Activated CD8-positive, alpha-beta memory T cell treated with anti-CD3 and anti-CD28 coated beads, Interleukin-2, amount 50 U/mL, for 24 hours (primary cell): ENCODE measurements at regions not wholly inside any gene's neighbourhood (a gene's known extent, or its start where the extent isn't known, plus 50 kb on each side); places are given as distances from the start of the nearest gene placed in this dataset.

ENCODE experiments used
- DNase-seq: peaks from one replicate; pipeline ENCODE4 v3.0.0-alpha.2; 2020; ENCODE audit errors: extremely low read depth

GRCh38 chr16:65510850-65511249 is 389.0 kb upstream of the CDH11 start:
- no peak for DNase-seq

GRCh38 chr16:65510241-65510640 is 388.4 kb upstream of the CDH11 start:
- no peak for DNase-seq

GRCh38 chr16:65509172-65509571 is 387.3 kb upstream of the CDH11 start:
- no peak for DNase-seq

- DNase-seq, result no peak
These were observed 379.1 kb upstream of the CDH11 start for GRCh38 chr16:65500919-65501318.

GRCh38 chr16:65500007-65500406 is 378.1 kb upstream of the CDH11 start:
- no peak for DNase-seq

GRCh38 chr16:65499566-65499965 is 377.7 kb upstream of the CDH11 start:
- no peak for DNase-seq

GRCh38 chr16:65497571-65497970 is 375.7 kb upstream of the CDH11 start:
- DNase-seq, result no peak

GRCh38 chr16:65495106-65495505 is 373.2 kb upstream of the CDH11 start:
- no peak for DNase-seq

GRCh38 chr16:65494609-65495008 is 372.7 kb upstream of the CDH11 start:
- DNase-seq, result no peak

- no peak for DNase-seq
These were observed 372.2 kb upstream of the CDH11 start for GRCh38 chr16:65494080-65494479.

GRCh38 chr16:65490286-65490685 is 368.4 kb upstream of the CDH11 start:
- no peak for DNase-seq

- no peak for DNase-seq
These were observed 367.7 kb upstream of the CDH11 start for GRCh38 chr16:65489531-65490023.

GRCh38 chr16:65487231-65487630 is 365.4 kb upstream of the CDH11 start:
- DNase-seq, result no peak

GRCh38 chr16:65481956-65482355 is 360.1 kb upstream of the CDH11 start:
- DNase-seq, result no peak

- DNase-seq, result no peak
These were observed 358.6 kb upstream of the CDH11 start for GRCh38 chr16:65480281-65481091.

GRCh38 chr16:65476448-65476955 is 354.6 kb upstream of the CDH11 start:
- no peak for DNase-seq

- DNase-seq, result no peak
These were observed 351.8 kb upstream of the CDH11 start for GRCh38 chr16:65473699-65474098.

GRCh38 chr16:65469116-65469515 is 347.3 kb upstream of the CDH11 start:
- DNase-seq, result no peak

GRCh38 chr16:65468133-65468532 is 346.3 kb upstream of the CDH11 start:
- no peak for DNase-seq

- no peak for DNase-seq
These were observed 341.9 kb upstream of the CDH11 start for GRCh38 chr16:65463652-65464260.

GRCh38 chr16:65457084-65457483 is 335.2 kb upstream of the CDH11 start:
- no peak for DNase-seq

GRCh38 chr16:65455761-65456160 is 333.9 kb upstream of the CDH11 start:
- no peak for DNase-seq

GRCh38 chr16:65453646-65454045 is 331.8 kb upstream of the CDH11 start:
- DNase-seq, result no peak
